ENCODE measurements at regions not wholly inside any gene's neighbourhood (a gene's known extent, or its start where the extent isn't known, plus 50 kb on each side); places are given as distances from the start of the nearest gene placed in this dataset.

GRCh38 chr2:239488125-239488524 is 87.3 kb upstream of the HDAC4 start:
- Histone ChIP-seq H3K36me3 (ENCODE audit: insufficient read depth, low read length) (no peaks in the 10 kb centered on the region), H3K4me3 (ENCODE audit: low read length) (no peak overlapping the region), H3K27me3 (ENCODE audit: control insufficient read depth in 1 of 2, insufficient read depth in 2 of 2, low read length in 2 of 2) (no peaks in the 10 kb centered on the region), H3K4me1 (ENCODE audit: insufficient read depth, low read length) (no peaks in the 10 kb centered on the region), H3K9me3 (ENCODE audit: control insufficient read depth in 1 of 2, insufficient read depth in 1 of 2, low read length in 2 of 2) (peaks cover 0 to 4% of the 10 kb centered on the region in 2 experiments), H3K27ac (ENCODE audit: low read depth in 1 of 2, low read length in 2 of 2) (no peak overlapping the region)
- TF ChIP-seq CTCF (IDR thresholded peaks at IDR 0.05), result no peak
- no peaks in the 10 kb centered on the region for H3K9me3 Mint-ChIP-seq
- no peaks in the 10 kb centered on the region for H3K36me3 Mint-ChIP-seq (ENCODE audit: low read depth)
- no peaks in the 10 kb centered on the region for H3K27me3 Mint-ChIP-seq
- CTCF ChIA-PET, result no interaction called here
- ATAC-seq (ENCODE audit: poor library complexity) (no peak), DNase-seq (no peak)
- H3K4me1 Mint-ChIP-seq (ENCODE audit: low read depth), result no peaks in the 10 kb centered on the region
- POLR2A ChIA-PET, result no interaction called here
- intact Hi-C loops (cut with DNase I, micrococcal nuclease), result no loop called here
- H3K27ac Mint-ChIP-seq, result no peak overlapping the region
- no peak overlapping the region for H3K4me3 Mint-ChIP-seq

GRCh38 chr2:239487272-239487671 is 86.5 kb upstream of the HDAC4 start:
- no peaks in the 10 kb centered on the region for H3K4me1 Mint-ChIP-seq (ENCODE audit: low read depth)
- Histone ChIP-seq H3K4me3 (ENCODE audit: low read length) (no peak overlapping the region), H3K4me1 (ENCODE audit: insufficient read depth, low read length) (no peaks in the 10 kb centered on the region), H3K27ac (ENCODE audit: low read depth in 1 of 2, low read length in 2 of 2) (no peak overlapping the region), H3K27me3 (ENCODE audit: control insufficient read depth in 1 of 2, insufficient read depth in 2 of 2, low read length in 2 of 2) (no peaks in the 10 kb centered on the region), H3K9me3 (ENCODE audit: control insufficient read depth in 1 of 2, insufficient read depth in 1 of 2, low read length in 2 of 2) (peaks cover 0 to 4% of the 10 kb centered on the region in 2 experiments), H3K36me3 (ENCODE audit: insufficient read depth, low read length) (no peaks in the 10 kb centered on the region)
- H3K36me3 Mint-ChIP-seq (ENCODE audit: low read depth), result no peaks in the 10 kb centered on the region
- no peak overlapping the region for H3K27ac Mint-ChIP-seq
- no peaks in the 10 kb centered on the region for H3K27me3 Mint-ChIP-seq
- TF ChIP-seq CTCF (IDR thresholded peaks at IDR 0.05), result no peak
- POLR2A ChIA-PET, result no interaction called here
- ATAC-seq (ENCODE audit: poor library complexity), result no peak
- CTCF ChIA-PET, result no interaction called here
- no peak for DNase-seq
- H3K9me3 Mint-ChIP-seq, result no peaks in the 10 kb centered on the region
- intact Hi-C loops (cut with DNase I, micrococcal nuclease), result no loop called here
- no peak overlapping the region for H3K4me3 Mint-ChIP-seq

- Histone ChIP-seq H3K36me3 (ENCODE audit: insufficient read depth, low read length) (no peaks in the 10 kb centered on the region), H3K9me3 (ENCODE audit: control insufficient read depth in 1 of 2, insufficient read depth in 1 of 2, low read length in 2 of 2) (peaks cover 0 to 4% of the 10 kb centered on the region in 2 experiments), H3K27ac (ENCODE audit: low read depth in 1 of 2, low read length in 2 of 2) (no peak overlapping the region), H3K27me3 (ENCODE audit: control insufficient read depth in 1 of 2, insufficient read depth in 2 of 2, low read length in 2 of 2) (no peaks in the 10 kb centered on the region), H3K4me3 (ENCODE audit: low read length) (no peak overlapping the region), H3K4me1 (ENCODE audit: insufficient read depth, low read length) (no peaks in the 10 kb centered on the region)
- TF ChIP-seq CTCF (IDR thresholded peaks at IDR 0.05), result no peak
- Mint-ChIP-seq H3K4me3 (no peak overlapping the region), H3K36me3 (ENCODE audit: low read depth) (no peaks in the 10 kb centered on the region), H3K9me3 (no peaks in the 10 kb centered on the region), H3K27ac (no peak overlapping the region), H3K4me1 (ENCODE audit: low read depth) (no peaks in the 10 kb centered on the region), H3K27me3 (no peaks in the 10 kb centered on the region)
- intact Hi-C loops (cut with DNase I, micrococcal nuclease), result no loop called here
- no peak for ATAC-seq (ENCODE audit: poor library complexity)
- no peak for DNase-seq
- ChIA-PET POLR2A (no interaction called here), CTCF (no interaction called here)
Measured at GRCh38 chr2:239485622-239486021, 84.8 kb upstream of the HDAC4 start.
